GM12875 (cell line): ENCODE measurements at regions not wholly inside any gene's neighbourhood (a gene's known extent, or its start where the extent isn't known, plus 50 kb on each side); places are given as distances from the start of the nearest gene placed in this dataset.
"Not testable (repeated sequence)": the region's sequence is repeated elsewhere in the genome, so short reads cannot be mapped to it uniquely, and the experiment has no call there.

Experiments used
- H3K4me3 ChIP-seq: one replicate; pipeline ENCODE4 v1.5.1; 2011; ENCODE audit warnings: low read depth, low read length, control low read depth
- TF ChIP-seq, protein P1 (sequence below): IDR thresholded peaks from 2 replicates; pipeline ENCODE4 v1.5.1; 2011; ENCODE audit warnings: low read depth, mild to moderate bottlenecking, control low read depth, inconsistent platforms, low read length, moderate library complexity, borderline replicate concordance; ENCODE audit not compliant: insufficient read depth

DNA sequence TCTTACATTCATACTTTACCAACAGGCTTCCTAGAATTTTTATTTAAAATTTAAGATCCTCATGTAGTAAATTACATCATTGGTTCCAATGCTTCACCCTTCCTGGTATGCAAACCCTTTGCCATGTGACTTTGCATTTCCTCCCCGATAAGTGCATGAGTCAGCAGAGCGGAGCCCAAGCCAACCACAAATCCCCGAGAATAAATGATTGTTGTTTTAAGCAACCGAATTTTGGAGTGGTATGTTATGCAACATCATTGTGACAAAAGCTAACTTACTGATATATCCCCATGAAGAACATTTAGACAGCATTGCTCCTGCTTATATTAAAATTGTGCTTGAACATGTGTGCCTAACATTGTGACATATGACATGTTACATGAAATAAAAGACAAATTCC lies 199.4 kb upstream of the DDX53 start:
- H3K4me3 ChIP-seq = no peak overlapping the region
- TF ChIP-seq, protein P1, sequence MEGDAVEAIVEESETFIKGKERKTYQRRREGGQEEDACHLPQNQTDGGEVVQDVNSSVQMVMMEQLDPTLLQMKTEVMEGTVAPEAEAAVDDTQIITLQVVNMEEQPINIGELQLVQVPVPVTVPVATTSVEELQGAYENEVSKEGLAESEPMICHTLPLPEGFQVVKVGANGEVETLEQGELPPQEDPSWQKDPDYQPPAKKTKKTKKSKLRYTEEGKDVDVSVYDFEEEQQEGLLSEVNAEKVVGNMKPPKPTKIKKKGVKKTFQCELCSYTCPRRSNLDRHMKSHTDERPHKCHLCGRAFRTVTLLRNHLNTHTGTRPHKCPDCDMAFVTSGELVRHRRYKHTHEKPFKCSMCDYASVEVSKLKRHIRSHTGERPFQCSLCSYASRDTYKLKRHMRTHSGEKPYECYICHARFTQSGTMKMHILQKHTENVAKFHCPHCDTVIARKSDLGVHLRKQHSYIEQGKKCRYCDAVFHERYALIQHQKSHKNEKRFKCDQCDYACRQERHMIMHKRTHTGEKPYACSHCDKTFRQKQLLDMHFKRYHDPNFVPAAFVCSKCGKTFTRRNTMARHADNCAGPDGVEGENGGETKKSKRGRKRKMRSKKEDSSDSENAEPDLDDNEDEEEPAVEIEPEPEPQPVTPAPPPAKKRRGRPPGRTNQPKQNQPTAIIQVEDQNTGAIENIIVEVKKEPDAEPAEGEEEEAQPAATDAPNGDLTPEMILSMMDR = no peak

DNA sequence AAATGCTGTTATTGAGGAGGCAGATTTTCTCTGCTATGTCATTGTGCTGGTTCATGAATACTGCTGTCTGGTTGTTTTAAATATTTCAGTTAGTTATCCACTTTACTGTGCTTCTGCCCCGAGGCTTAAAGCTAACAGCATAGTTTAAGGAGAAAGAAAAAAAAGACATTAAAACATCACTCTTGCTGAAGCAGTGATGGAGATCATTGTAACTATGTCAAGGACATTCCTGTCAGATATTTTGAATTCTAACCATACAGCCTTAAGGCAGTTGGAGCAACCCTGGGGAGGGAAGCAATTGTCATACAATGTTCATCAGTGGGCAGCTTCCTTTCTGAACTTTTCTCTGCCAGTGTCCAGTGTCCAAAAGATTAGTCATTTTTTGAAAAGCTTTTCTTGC lies 199.0 kb upstream of the DDX53 start:
- H3K4me3 ChIP-seq = no peak overlapping the region
- TF ChIP-seq, protein P1 = no peak

DNA sequence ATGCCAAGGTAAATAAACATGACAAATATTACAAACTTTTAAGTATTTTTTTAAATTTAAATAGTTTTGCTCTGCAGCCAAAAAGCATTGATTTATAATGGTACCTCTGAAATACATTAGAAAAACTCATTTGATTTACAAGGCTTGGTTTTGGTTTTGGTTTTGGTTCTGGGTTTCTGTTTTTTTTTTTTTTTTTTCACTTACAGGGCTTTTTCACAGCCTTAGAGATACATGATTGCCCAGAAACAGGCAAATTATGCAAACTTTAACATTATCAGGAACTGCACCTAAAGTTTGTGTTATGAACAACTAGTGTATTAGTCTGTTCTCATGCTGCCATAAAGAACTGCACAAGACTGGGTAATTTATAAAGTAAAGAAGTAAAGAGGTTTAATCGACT lies 196.4 kb upstream of the DDX53 start:
- H3K4me3 ChIP-seq = no peak overlapping the region
- TF ChIP-seq, protein P1 = no peak

DNA sequence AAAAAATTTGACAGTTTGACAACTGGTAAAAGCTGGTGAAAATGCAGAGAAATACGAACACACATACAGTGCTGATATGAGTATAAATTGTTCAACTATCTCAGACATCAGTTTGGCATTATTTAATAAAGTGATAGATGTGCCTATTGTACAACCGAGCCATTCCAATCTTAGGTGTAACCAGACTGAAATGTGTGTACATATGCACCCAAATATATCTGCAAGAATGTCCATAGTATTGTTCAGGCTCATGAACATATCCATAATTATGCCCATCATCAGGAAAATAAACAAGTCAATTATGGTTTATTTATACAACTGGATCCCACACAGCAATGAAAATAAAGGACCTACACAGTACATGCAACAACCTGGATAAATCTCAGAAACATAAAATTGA lies 188.9 kb upstream of the DDX53 start:
- no peak overlapping the region for H3K4me3 ChIP-seq
- TF ChIP-seq, protein P1 = no peak

DNA sequence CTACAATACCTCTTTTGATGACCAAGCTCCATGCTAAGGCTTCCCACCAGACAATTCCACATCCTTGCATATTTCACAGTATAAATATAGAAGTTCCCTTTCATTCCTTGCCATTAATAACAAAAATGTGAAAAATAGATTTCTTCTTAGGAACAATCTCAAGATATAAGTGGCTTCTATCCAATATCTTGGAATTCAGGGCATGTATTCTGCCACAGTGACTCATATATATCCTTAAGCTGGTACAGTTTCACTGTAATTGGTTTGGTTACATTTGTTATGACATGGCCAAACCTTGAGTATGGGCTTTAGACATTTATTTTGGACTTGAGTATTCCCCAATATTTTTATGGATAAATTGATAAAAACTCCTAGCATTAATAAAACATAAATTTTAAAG lies 181.7 kb upstream of the DDX53 start:
- TF ChIP-seq, protein P1 = no peak
- H3K4me3 ChIP-seq = no peak overlapping the region

DNA sequence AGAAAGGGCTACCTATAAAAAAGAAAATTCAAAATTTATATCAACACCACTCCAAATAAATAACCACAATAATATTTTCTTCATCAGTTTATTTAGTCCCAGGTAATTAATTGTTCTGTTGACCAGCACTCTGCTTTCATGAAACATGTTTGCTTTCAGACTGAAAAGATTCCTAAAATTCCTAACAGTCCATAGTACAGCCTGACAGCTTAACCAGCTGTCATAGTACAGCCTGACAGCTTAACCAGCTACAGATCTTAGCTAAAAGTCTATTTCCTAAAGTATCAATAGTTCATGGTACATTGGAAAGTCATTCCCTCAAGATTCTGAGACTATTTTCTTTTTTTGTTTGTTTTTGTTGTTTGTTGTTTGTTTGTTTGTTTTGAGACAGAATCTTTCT lies 144.1 kb upstream of the DDX53 start:
- no peak overlapping the region for H3K4me3 ChIP-seq
- TF ChIP-seq, protein P1 = no peak

DNA sequence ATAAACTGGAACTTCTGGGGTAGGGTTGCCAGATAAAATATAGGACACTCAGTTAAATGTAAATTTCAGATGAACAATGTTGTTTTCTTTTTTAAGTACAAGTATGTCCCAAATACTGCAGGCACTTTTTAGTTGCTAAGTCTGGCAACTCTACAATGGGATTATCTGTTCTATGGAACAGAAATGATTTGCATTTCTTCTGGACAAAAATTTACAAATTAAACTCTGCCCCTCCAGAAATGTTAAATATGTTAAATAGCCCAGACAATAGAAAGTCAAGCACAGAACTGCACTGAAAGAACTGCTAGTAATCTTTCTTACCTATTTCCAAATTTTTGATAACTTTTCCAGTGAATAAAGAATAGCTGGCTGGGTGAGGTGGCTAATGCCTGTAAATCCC lies 140.1 kb upstream of the DDX53 start:
- TF ChIP-seq, protein P1 = no peak
- H3K4me3 ChIP-seq = no peak overlapping the region

DNA sequence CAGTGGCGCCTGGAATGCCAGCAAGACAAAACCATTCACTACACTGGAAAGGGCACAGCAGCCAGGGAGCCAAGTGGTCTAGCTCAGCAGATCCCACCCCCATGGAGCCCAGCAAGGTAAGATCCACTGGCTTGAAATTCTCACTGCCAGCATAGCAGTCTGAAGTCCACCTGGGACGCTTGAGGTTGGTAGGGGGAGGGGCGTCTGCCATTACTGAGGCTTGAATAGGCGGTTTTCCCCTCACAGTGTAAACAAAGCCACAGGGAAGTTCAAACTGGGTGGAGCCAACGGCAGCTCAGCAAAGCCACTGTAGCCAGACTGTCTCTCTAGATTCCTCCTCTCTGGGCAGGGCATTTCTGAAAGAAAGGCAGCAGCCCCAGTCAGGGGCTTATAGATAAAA lies 133.0 kb upstream of the DDX53 start:
- H3K4me3 ChIP-seq = not testable (repeated sequence)
